Calu3 (cell line): ENCODE measurements at regions not wholly inside any gene's neighbourhood (a gene's known extent, or its start where the extent isn't known, plus 50 kb on each side); places are given as distances from the start of the nearest gene placed in this dataset.
A peak's percentile ranks its signal among the peaks of the same experiment; 100 is the strongest.
"Not testable (repeated sequence)": the region's sequence is repeated elsewhere in the genome, so short reads cannot be mapped to it uniquely, and the experiment has no call there.

Source experiments
- BruUV-seq: library from RNA; stranded (reverse); fragments of 400-500 nt; replicated peaks from 2 replicates; lab custom pipeline; 2021; lab: Mats Ljungman, UMichigan
- CTCF ChIA-PET: fragments of 300-600 bp; sonication (Branson Sonifier 250); formaldehyde crosslinking; loops from one replicate; lab custom pipeline; 2022; ENCODE audit warnings: antibody characterized with exemption; lab: Charles Lee
- DNase-seq: peaks from one replicate; pipeline ENCODE4 v3.0.0; 2022
- H3K27ac Mint-ChIP-seq: one replicate; pipeline ENCODE4 v1.8.0; 2022; ENCODE audit warnings: mixed read lengths; ENCODE audit not compliant: unreplicated experiment
- H3K27me3 Mint-ChIP-seq: one replicate; pipeline ENCODE4 v1.8.0; 2022; ENCODE audit warnings: mixed read lengths; ENCODE audit not compliant: unreplicated experiment
- H3K36me3 Mint-ChIP-seq: one replicate; pipeline ENCODE4 v1.8.0; 2022; ENCODE audit warnings: mild to moderate bottlenecking, moderate library complexity, mixed read lengths; ENCODE audit not compliant: insufficient read depth, unreplicated experiment
- H3K4me1 Mint-ChIP-seq: one replicate; pipeline ENCODE4 v1.8.0; 2022; ENCODE audit warnings: mild to moderate bottlenecking, low read depth, mixed read lengths; ENCODE audit not compliant: unreplicated experiment
- H3K4me3 Mint-ChIP-seq: one replicate; pipeline ENCODE4 v1.8.0; 2022; ENCODE audit warnings: mild to moderate bottlenecking, low read depth, moderate library complexity, mixed read lengths; ENCODE audit not compliant: unreplicated experiment
- H3K9me3 Mint-ChIP-seq: one replicate; pipeline ENCODE4 v1.8.0; 2022; ENCODE audit warnings: low read depth, mixed read lengths; ENCODE audit not compliant: unreplicated experiment
- CTCF ChIP-seq: fragments of 200-600 bp; IDR thresholded peaks from one replicate; pipeline ENCODE4 v1.8.0; 2022; ENCODE audit warnings: antibody characterized with exemption; ENCODE audit not compliant: unreplicated experiment
- intact Hi-C: fragments of 100-400 bp; cut with micrococcal nuclease; formaldehyde crosslinking; loops from one replicate; pipeline ENCODE4 v1.10.0; 2022; ENCODE audit not compliant: unreplicated experiment

GRCh38 chr2:187037310-187037709 is 188.3 kb upstream of the ZSWIM2 start:
- H3K27me3 Mint-ChIP-seq: no peaks in the 10 kb centered on the region
- H3K36me3 Mint-ChIP-seq: no peaks in the 10 kb centered on the region
- BruUV-seq: no TSS peak
- CTCF ChIA-PET: interaction anchor here (0.7 kb wide), 1 partner anchor 181 kb away, joined by 3 read pairs; no protein-coding TSS in a partner anchor
- DNase-seq: no peak
- H3K27ac Mint-ChIP-seq: no peak overlapping the region
- H3K4me3 Mint-ChIP-seq: no peak overlapping the region
- peaks cover 19% of the 10 kb centered on the region for H3K4me1 Mint-ChIP-seq
- intact Hi-C loops: no loop called here
- no peak for TF ChIP-seq CTCF
- no peaks in the 10 kb centered on the region for H3K9me3 Mint-ChIP-seq

GRCh38 chr2:187034434-187034833 is 185.5 kb upstream of the ZSWIM2 start:
- intact Hi-C loops: loop anchor here (1.0 kb wide), 1 partner anchor 41 kb away; no protein-coding TSS in a partner anchor
- H3K36me3 Mint-ChIP-seq: no peaks in the 10 kb centered on the region
- CTCF ChIA-PET: no interaction called here
- H3K27ac Mint-ChIP-seq: peak overlapping the region; percentile 69
- peak overlapping the region; percentile 5 for H3K4me3 Mint-ChIP-seq
- no TSS peak for BruUV-seq
- H3K9me3 Mint-ChIP-seq: no peaks in the 10 kb centered on the region
- DNase-seq: no peak
- peaks cover 19% of the 10 kb centered on the region for H3K4me1 Mint-ChIP-seq
- no peak for TF ChIP-seq CTCF
- no peaks in the 10 kb centered on the region for H3K27me3 Mint-ChIP-seq

DNA sequence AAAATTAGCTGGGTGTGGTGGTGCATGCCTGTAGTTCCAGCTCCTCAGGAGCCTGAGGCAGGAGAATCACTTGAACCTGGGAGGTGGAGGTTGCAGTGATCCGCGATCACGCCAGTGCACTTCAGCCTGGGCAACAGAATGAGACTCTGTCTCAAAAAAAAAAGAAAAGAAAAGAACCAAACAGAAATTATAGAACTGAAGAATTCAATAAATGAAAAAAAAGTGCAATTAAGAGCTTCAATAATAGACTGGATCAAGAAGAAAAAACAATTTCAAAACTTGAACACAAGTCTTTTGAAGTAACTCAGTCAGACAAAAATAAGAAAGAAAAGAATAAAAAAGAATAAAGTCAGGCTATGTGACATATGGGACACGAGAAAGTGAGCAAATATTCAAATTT is 175.8 kb upstream of the ZSWIM2 start:
- Mint-ChIP-seq H3K4me3 (no peak overlapping the region), H3K36me3 (no peaks in the 10 kb centered on the region), H3K27ac (no peak overlapping the region), H3K9me3 (peaks cover 5% of the 10 kb centered on the region), H3K4me1 (no peaks in the 10 kb centered on the region), H3K27me3 (no peaks in the 10 kb centered on the region)
- TF ChIP-seq CTCF: no peak
- DNase-seq: no peak
- intact Hi-C loops: no loop called here
- BruUV-seq: no TSS peak
- CTCF ChIA-PET: no interaction called here

DNA sequence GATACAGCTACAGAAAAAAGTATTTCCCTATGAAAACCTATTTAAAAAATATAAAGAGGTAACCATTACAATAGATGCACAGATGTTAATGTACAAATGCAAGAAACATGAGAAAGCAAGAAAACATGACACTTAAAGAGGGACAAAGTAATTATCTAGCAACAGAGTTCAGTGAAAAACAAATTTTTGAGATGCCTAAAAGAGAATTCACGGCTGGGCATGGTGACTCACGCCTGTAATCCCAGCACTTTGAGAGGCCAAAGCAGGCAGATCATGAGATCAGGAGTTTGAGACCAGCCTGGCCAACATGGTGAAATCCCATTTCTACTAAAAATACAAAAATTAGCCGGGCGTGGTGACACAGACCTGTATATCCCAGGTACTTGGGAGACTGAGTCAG is 175.0 kb upstream of the ZSWIM2 start:
- H3K27me3 Mint-ChIP-seq, H3K4me1 Mint-ChIP-seq, H3K9me3 Mint-ChIP-seq, H3K36me3 Mint-ChIP-seq, BruUV-seq, intact Hi-C loops, DNase-seq, H3K27ac Mint-ChIP-seq, H3K4me3 Mint-ChIP-seq, CTCF ChIA-PET: not testable (repeated sequence)

DNA sequence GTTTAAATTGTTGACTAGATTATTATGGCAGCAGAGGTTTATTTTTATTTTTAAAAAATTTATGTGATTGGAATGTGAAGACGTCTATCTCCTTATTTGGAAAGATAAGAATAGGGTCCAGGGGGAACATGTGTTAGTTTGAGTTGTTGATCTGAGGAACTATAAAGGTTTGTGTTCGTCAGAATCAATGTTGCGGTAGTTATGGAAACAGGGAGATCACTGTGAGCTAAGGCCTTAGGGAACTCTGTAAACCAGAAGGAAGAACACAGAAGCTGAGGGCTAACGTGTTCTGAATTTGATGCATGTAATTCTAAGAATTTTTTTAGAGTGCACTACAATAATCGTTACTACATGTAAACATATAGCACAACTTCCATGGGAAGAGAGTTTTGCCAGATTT is 168.5 kb upstream of the ZSWIM2 start:
- no peak overlapping the region for H3K4me3 Mint-ChIP-seq

More for the DNA sequence above, 168.5 kb upstream of the ZSWIM2 start:
- CTCF ChIA-PET: no interaction called here
- no peaks in the 10 kb centered on the region for H3K27me3 Mint-ChIP-seq
- no peaks in the 10 kb centered on the region for H3K4me1 Mint-ChIP-seq
- BruUV-seq: no TSS peak
- no peaks in the 10 kb centered on the region for H3K36me3 Mint-ChIP-seq
- no peak for TF ChIP-seq CTCF
- intact Hi-C loops: no loop called here
- DNase-seq: no peak
- H3K9me3 Mint-ChIP-seq: no peaks in the 10 kb centered on the region
- H3K27ac Mint-ChIP-seq: no peak overlapping the region
